OCI-LY3 (cell line): ENCODE measurements at regions not wholly inside any gene's neighbourhood (a gene's known extent, or its start where the extent isn't known, plus 50 kb on each side); places are given as distances from the start of the nearest gene placed in this dataset.

ENCODE experiments used
- H2AFZ ChIP-seq: fragments of 200-600, 300-600 bp; shearing (Covaris generic); 2 replicates; pipeline ENCODE4 v1.6.0; 2014; ENCODE audit warnings: antibody characterized with exemption, low read depth, low read length
- H3K27ac ChIP-seq: fragments of 200-600, 300-600 bp; sonication (generic); 2 replicates; pipeline ENCODE4 v1.5.1; 2014; ENCODE audit warnings: mild to moderate bottlenecking, low read length, moderate library complexity, mixed read lengths
- H3K27me3 ChIP-seq: fragments of 200-600, 300-600 bp; sonication (generic); 2 replicates; pipeline ENCODE4 v1.6.1; 2014; ENCODE audit warnings: low read depth, low read length, mixed read lengths
- H3K36me3 ChIP-seq: fragments of 200-600, 300-600 bp; sonication (generic); replicated peaks from 2 replicates; pipeline ENCODE3; 2014; ENCODE audit warnings: low read depth, low read length, mixed read lengths
- H3K4me1 ChIP-seq: fragments of 300-600, 200-600 bp; sonication (generic); 2 replicates; pipeline ENCODE4 v1.6.1; 2014; ENCODE audit warnings: low read length, mixed read lengths
- H3K4me2 ChIP-seq: fragments of 200-600, 300-600 bp; sonication (generic); 2 replicates; pipeline ENCODE4 v1.6.1; 2014; ENCODE audit warnings: low read length, mixed read lengths
- H3K4me3 ChIP-seq: fragments of 300-600, 200-600 bp; sonication (generic); 2 replicates; pipeline ENCODE4 v1.5.1; 2014; ENCODE audit warnings: antibody characterized with exemption, mild to moderate bottlenecking, low read length, moderate library complexity
- H3K79me2 ChIP-seq: fragments of 300-600, 200-600 bp; shearing (Covaris generic); 2 replicates; pipeline ENCODE4 v1.6.1; 2014; ENCODE audit warnings: mild to moderate bottlenecking, low read length, mixed read lengths
- H3K9ac ChIP-seq: fragments of 300-600, 200-600 bp; shearing (Covaris generic); 2 replicates; pipeline ENCODE4 v1.6.0; 2014; ENCODE audit warnings: mild to moderate bottlenecking, low read length, moderate library complexity
- H3K9me3 ChIP-seq: fragments of 200-600, 300-600 bp; shearing (Covaris generic); 2 replicates; pipeline ENCODE4 v1.6.1; 2014; ENCODE audit warnings: low read length, mixed read lengths; ENCODE audit not compliant: insufficient read depth
- H4K20me1 ChIP-seq: fragments of 200-600, 300-600 bp; sonication (generic); 2 replicates; pipeline ENCODE4 v1.6.1; 2016; ENCODE audit warnings: low read length, mixed read lengths; ENCODE audit not compliant: insufficient read depth
- CTCF ChIP-seq: fragments of 200-600, 300-600 bp; sonication (generic); IDR thresholded peaks from 2 replicates; pipeline ENCODE4 v1.5.1; 2014; ENCODE audit warnings: antibody characterized with exemption, low read length, low read depth
- EZH2phosphoT487 ChIP-seq: fragments of 200-600 bp; shearing (Covaris generic); IDR thresholded peaks from 2 replicates; pipeline ENCODE4 v1.6.1; 2018; ENCODE audit warnings: antibody characterized with exemption, mixed run types, low read depth

DNA sequence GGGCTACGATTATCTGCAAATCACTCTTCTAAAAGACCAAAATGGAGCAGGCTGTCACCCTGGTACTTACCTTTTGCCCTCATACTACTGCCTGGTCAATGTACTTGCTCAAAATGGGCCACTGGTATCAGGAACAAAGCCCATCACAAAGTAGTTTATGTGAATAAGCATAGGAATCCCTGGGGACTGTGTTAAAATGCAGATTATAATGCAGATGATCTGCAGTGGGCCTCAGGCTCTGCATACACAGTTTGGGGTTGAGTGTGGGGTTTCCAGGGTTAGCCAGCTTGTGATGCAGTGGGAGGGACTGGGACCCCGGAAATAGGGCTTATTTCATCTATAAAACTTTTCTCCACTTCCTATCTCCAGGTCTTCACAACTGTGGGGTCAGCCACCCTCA lies 173.1 kb downstream of the HSD17B3 start:
- no peak overlapping the region for H3K9ac ChIP-seq
- no peaks in the 10 kb centered on the region for H4K20me1 ChIP-seq
- TF ChIP-seq CTCF (no peak), EZH2phosphoT487 (no peak)
- no peak overlapping the region for H3K27ac ChIP-seq
- H3K4me3 ChIP-seq = no peak overlapping the region
- no peak overlapping the region for H2AFZ ChIP-seq
- H3K9me3 ChIP-seq = no peaks in the 10 kb centered on the region
- no peaks in the 10 kb centered on the region for H3K27me3 ChIP-seq
- no peaks in the 10 kb centered on the region for H3K79me2 ChIP-seq
- H3K4me2 ChIP-seq = no peak overlapping the region
- H3K36me3 ChIP-seq = no peaks in the 10 kb centered on the region
- no peaks in the 10 kb centered on the region for H3K4me1 ChIP-seq

- no peaks in the 10 kb centered on the region for H3K79me2 ChIP-seq
- H2AFZ ChIP-seq = no peak overlapping the region
- TF ChIP-seq CTCF (no peak), EZH2phosphoT487 (no peak)
Observed at GRCh38 chr9:96126321-96126881, 175.6 kb downstream of the HSD17B3 start.

GRCh38 chr9:96125624-96126023 lies 176.4 kb downstream of the HSD17B3 start:
- no peaks in the 10 kb centered on the region for H3K9me3 ChIP-seq
- H2AFZ ChIP-seq = no peak overlapping the region
- TF ChIP-seq EZH2phosphoT487 (no peak), CTCF (no peak)
- H3K27ac ChIP-seq = no peak overlapping the region
- no peaks in the 10 kb centered on the region for H3K79me2 ChIP-seq
- H3K4me3 ChIP-seq = no peak overlapping the region
- H3K36me3 ChIP-seq = no peaks in the 10 kb centered on the region
- no peaks in the 10 kb centered on the region for H3K4me1 ChIP-seq
- H3K27me3 ChIP-seq = no peaks in the 10 kb centered on the region
- H3K9ac ChIP-seq = no peak overlapping the region
- no peaks in the 10 kb centered on the region for H4K20me1 ChIP-seq
- H3K4me2 ChIP-seq = no peak overlapping the region

More at GRCh38 chr9:96126321-96126881, 175.6 kb downstream of the HSD17B3 start:
- Histone ChIP-seq H3K9ac (no peak overlapping the region), H3K4me2 (no peak overlapping the region), H3K4me3 (no peak overlapping the region), H3K36me3 (no peaks in the 10 kb centered on the region), H3K9me3 (no peaks in the 10 kb centered on the region), H4K20me1 (no peaks in the 10 kb centered on the region), H3K27me3 (no peaks in the 10 kb centered on the region), H3K27ac (no peak overlapping the region), H3K4me1 (no peaks in the 10 kb centered on the region)

- no peaks in the 10 kb centered on the region for H3K27me3 ChIP-seq
- H3K27ac ChIP-seq = no peak overlapping the region
- TF ChIP-seq CTCF (no peak), EZH2phosphoT487 (no peak)
- no peak overlapping the region for H3K4me3 ChIP-seq
- no peaks in the 10 kb centered on the region for H4K20me1 ChIP-seq
- no peaks in the 10 kb centered on the region for H3K9me3 ChIP-seq
- H3K36me3 ChIP-seq = no peaks in the 10 kb centered on the region
- no peaks in the 10 kb centered on the region for H3K79me2 ChIP-seq
- H3K4me1 ChIP-seq = no peaks in the 10 kb centered on the region
- H3K9ac ChIP-seq = no peak overlapping the region
- H2AFZ ChIP-seq = no peak overlapping the region
- H3K4me2 ChIP-seq = no peak overlapping the region
Observed at GRCh38 chr9:96122751-96123150, 179.2 kb downstream of the HSD17B3 start.
